HL-60 (cell line): ENCODE measurements at regions not wholly inside any gene's neighbourhood (a gene's known extent, or its start where the extent isn't known, plus 50 kb on each side); places are given as distances from the start of the nearest gene placed in this dataset.

Experiments
- DNase-seq, 2 experiments: peaks; one replicate each; pipeline ENCODE4 v3.0.0-alpha.2; 2010 to 2020; ENCODE audit warnings: low read depth in 1 of 2, low spot score in 1 of 2
- H3K27ac ChIP-seq: fragments of 250-450 bp; sonication (Bioruptor Pico); replicated peaks from 2 replicates; pipeline ENCODE4 v1.5.1; 2020; ENCODE audit warnings: mild to moderate bottlenecking, moderate library complexity
- H3K27me3 ChIP-seq: fragments of 250-450 bp; sonication (Bioruptor Pico); 2 replicates; pipeline ENCODE4 v1.5.1; 2021; ENCODE audit warnings: mild to moderate bottlenecking, moderate library complexity; ENCODE audit not compliant: insufficient read depth, poor library complexity, severe bottlenecking
- H3K4me3 ChIP-seq: replicated peaks from 2 replicates; pipeline ENCODE4 v1.5.1; 2011; ENCODE audit warnings: mild to moderate bottlenecking, control low read depth, low read length; ENCODE audit not compliant: insufficient read depth
- CTCF ChIP-seq: IDR thresholded peaks from one replicate; pipeline ENCODE4 v1.5.1; 2011; ENCODE audit warnings: low read length, control low read depth, inconsistent platforms; ENCODE audit not compliant: insufficient read depth
- GABPA ChIP-seq: IDR thresholded peaks from 2 replicates; pipeline ENCODE4 v1.6.1; 2012; ENCODE audit warnings: low read depth
- POLR2AphosphoS5 ChIP-seq: IDR thresholded peaks from 2 replicates; pipeline ENCODE4 v1.6.1; 2012; ENCODE audit warnings: low read depth
- REST ChIP-seq: IDR thresholded peaks from 2 replicates; pipeline ENCODE4 v1.6.1; 2012; ENCODE audit warnings: low read depth; ENCODE audit not compliant: insufficient replicate concordance
- SPI1 ChIP-seq: IDR thresholded peaks from 2 replicates; pipeline ENCODE4 v1.6.1; 2012; ENCODE audit warnings: low read depth, mild to moderate bottlenecking, borderline replicate concordance

GRCh38 chr11:110928391-110928790 is 216.2 kb upstream of the ARHGAP20 start:
- no peak overlapping the region for H3K27ac ChIP-seq
- DNase-seq = no peak
- H3K27me3 ChIP-seq = no peaks in the 10 kb centered on the region
- TF ChIP-seq GABPA = no peak
- no peak for TF ChIP-seq CTCF
- no peak for TF ChIP-seq POLR2AphosphoS5
- no peak for TF ChIP-seq REST
- TF ChIP-seq SPI1 = no peak
- no peak overlapping the region for H3K4me3 ChIP-seq

GRCh38 chr11:110921742-110922521 is 209.7 kb upstream of the ARHGAP20 start:
- Histone ChIP-seq H3K27me3 (no peaks in the 10 kb centered on the region), H3K27ac (no peak overlapping the region), H3K4me3 (no peak overlapping the region)
- no peak for DNase-seq
- TF ChIP-seq CTCF (no peak), POLR2AphosphoS5 (no peak), SPI1 (no peak), REST (no peak), GABPA (no peak)

GRCh38 chr11:110919241-110919922 is 207.1 kb upstream of the ARHGAP20 start:
- TF ChIP-seq POLR2AphosphoS5 (no peak), GABPA (no peak), CTCF (no peak), REST (no peak), SPI1 (no peak)
- no peak for DNase-seq
- Histone ChIP-seq H3K27me3 (no peaks in the 10 kb centered on the region), H3K4me3 (no peak overlapping the region), H3K27ac (no peak overlapping the region)
